ENCODE measurements at regions not wholly inside any gene's neighbourhood (a gene's known extent, or its start where the extent isn't known, plus 50 kb on each side); places are given as distances from the start of the nearest gene placed in this dataset.

DNA sequence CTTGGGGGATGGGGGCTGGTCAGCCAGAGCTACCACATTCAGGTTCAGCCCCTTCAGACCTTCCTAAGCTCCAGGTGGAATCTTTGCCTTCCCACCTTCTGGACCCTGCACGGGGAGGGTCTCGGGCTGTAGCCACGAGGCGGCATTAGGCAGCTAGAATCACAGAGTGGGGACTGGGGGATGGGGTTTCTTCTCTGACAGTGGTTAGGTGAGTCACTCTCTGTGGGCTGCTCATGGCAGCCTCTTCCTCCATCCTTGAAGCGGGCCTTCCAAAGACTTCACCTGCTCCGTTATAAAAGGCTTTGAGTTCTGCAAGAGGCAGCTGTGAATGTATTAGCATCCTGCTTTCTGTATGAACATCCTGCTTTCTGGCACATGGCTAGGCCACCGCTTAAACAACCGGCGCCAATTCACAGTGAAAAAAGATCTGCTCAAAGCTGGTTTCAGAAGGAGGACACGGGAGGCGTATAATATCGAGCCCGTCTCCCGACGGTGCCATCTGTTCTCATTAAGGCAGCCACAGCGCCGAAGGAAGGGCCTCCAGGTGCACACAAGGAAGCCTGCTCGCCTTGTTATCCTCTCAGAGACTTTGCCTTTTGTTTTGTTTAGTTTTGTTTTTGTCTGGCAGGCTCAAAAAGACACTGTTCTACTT, 74.3 kb upstream of the IGFBP7 start:
- TF ChIP-seq, protein P1, sequence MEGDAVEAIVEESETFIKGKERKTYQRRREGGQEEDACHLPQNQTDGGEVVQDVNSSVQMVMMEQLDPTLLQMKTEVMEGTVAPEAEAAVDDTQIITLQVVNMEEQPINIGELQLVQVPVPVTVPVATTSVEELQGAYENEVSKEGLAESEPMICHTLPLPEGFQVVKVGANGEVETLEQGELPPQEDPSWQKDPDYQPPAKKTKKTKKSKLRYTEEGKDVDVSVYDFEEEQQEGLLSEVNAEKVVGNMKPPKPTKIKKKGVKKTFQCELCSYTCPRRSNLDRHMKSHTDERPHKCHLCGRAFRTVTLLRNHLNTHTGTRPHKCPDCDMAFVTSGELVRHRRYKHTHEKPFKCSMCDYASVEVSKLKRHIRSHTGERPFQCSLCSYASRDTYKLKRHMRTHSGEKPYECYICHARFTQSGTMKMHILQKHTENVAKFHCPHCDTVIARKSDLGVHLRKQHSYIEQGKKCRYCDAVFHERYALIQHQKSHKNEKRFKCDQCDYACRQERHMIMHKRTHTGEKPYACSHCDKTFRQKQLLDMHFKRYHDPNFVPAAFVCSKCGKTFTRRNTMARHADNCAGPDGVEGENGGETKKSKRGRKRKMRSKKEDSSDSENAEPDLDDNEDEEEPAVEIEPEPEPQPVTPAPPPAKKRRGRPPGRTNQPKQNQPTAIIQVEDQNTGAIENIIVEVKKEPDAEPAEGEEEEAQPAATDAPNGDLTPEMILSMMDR (IDR thresholded peaks at IDR 0.05) = no peak
- no peak for TF ChIP-seq POLR2A (IDR thresholded peaks at IDR 0.05)
